GM12878 (cell line): ENCODE measurements at regions not wholly inside any gene's neighbourhood (a gene's known extent, or its start where the extent isn't known, plus 50 kb on each side); places are given as distances from the start of the nearest gene placed in this dataset.

Experiments
- ATAC-seq: fragments of 200-7000 bp; cut with Tn5 transposase; 3 replicates; pipeline ENCODE4 v1.9.1; 2020; ENCODE audit warnings: mild to moderate bottlenecking, moderate library complexity
- BruUV-seq: library from RNA; stranded (reverse); fragments of 400-500 nt; replicated peaks from 2 replicates; lab custom pipeline; 2021; lab: Mats Ljungman, UMichigan
- CTCF ChIA-PET: fragments of 300-600 bp; sonication (Branson Sonifier 250); formaldehyde crosslinking; extraction: SDS; loops from one replicate; lab custom pipeline; 2021; ENCODE audit warnings: inconsistent platforms; lab: Yijun Ruan, JAX
- POLR2A ChIA-PET: fragments of 350-600 bp; formaldehyde crosslinking; extraction: SDS; loops from one replicate; lab custom pipeline; 2021; ENCODE audit warnings: inconsistent platforms; lab: Charles Lee
- RAD21 ChIA-PET: fragments of 300-600 bp; sonication (Branson Sonifier 250); formaldehyde crosslinking; loops from one replicate; lab custom pipeline; 2023; ENCODE audit warnings: antibody characterized with exemption; ENCODE audit not compliant: unreplicated experiment; lab: Charles Lee
- SMC1A ChIA-PET: fragments of 300-600 bp; sonication (Branson Sonifier 250); formaldehyde crosslinking; loops from one replicate; lab custom pipeline; 2023; ENCODE audit not compliant: unreplicated experiment, uncharacterized antibody; lab: Charles Lee
- DNase-seq: peaks from one replicate; pipeline ENCODE4 v3.0.0-alpha.2; 2011; ENCODE audit warnings: low read depth, low spot score
- FAIRE-seq: peaks from 3 replicates; lab custom pipeline; 2011; peaks lifted over from hg19 to GRCh38; lab: Jason Lieb, UNC
- H2AFZ ChIP-seq: 2 replicates; pipeline ENCODE4 v1.6.0; 2011; ENCODE audit warnings: low read depth, low read length, control low read depth; ENCODE audit not compliant: control insufficient read depth
- H3K27ac ChIP-seq: 2 replicates; pipeline ENCODE4 v1.5.1; 2011; ENCODE audit warnings: control low read depth; ENCODE audit not compliant: control insufficient read depth, insufficient read depth
- H3K27me3 ChIP-seq, 2 experiments: replicated peaks in 1 of 2; 2 replicates each; pipeline versions ENCODE4 v1.6.0 to v1.6.1; 2011; ENCODE audit warnings: low read length in 1 of 2; ENCODE audit not compliant: control insufficient read depth in 2 of 2, insufficient read depth in 2 of 2
- H3K36me3 ChIP-seq, 2 experiments: 2 replicates each; pipeline ENCODE4 v1.5.1; 2011; ENCODE audit warnings: low read length in 1 of 2; ENCODE audit not compliant: control insufficient read depth in 2 of 2, insufficient read depth in 2 of 2
- H3K4me1 ChIP-seq: 2 replicates; pipeline ENCODE4 v1.6.1; 2011; ENCODE audit warnings: mild to moderate bottlenecking, low read length, moderate library complexity, mixed read lengths; ENCODE audit not compliant: control insufficient read depth, insufficient read depth
- H3K4me2 ChIP-seq: 2 replicates; pipeline ENCODE4 v1.6.0; 2011; ENCODE audit warnings: control low read depth; ENCODE audit not compliant: control insufficient read depth, insufficient read depth
- H3K4me3 ChIP-seq: fragments of 200-600 bp; sonication (generic); 2 replicates; pipeline ENCODE4 v1.5.1; 2016
- H3K79me2 ChIP-seq: 2 replicates; pipeline ENCODE4 v1.6.0; 2011; ENCODE audit warnings: low read length; ENCODE audit not compliant: control insufficient read depth, insufficient read depth
- H3K9ac ChIP-seq: 2 replicates; pipeline ENCODE4 v1.8.0; 2011; ENCODE audit warnings: low read length, control low read depth, mixed read lengths; ENCODE audit not compliant: control insufficient read depth, insufficient read depth
- H3K9me3 ChIP-seq: replicated peaks from 3 replicates; pipeline ENCODE4 v1.5.1; 2011; ENCODE audit warnings: mild to moderate bottlenecking, low read length; ENCODE audit not compliant: control insufficient read depth, insufficient read depth
- H4K20me1 ChIP-seq: 2 replicates; pipeline ENCODE4 v1.6.0; 2011; ENCODE audit not compliant: control insufficient read depth, insufficient read depth
- ATF7 ChIP-seq: fragments of 450-650 bp; IDR thresholded peaks from 2 replicates; pipeline ENCODE4 v1.6.1; 2016; ENCODE audit warnings: low read depth, mild to moderate bottlenecking
- BMI1 ChIP-seq: fragments of 450-650 bp; IDR thresholded peaks from 2 replicates; pipeline ENCODE4 v1.6.1; 2016; ENCODE audit warnings: mild to moderate bottlenecking, moderate library complexity, borderline replicate concordance
- EP300 ChIP-seq, 2 experiments: fragments of 150-350 bp in 1 of 2; IDR thresholded peaks; 2 replicates each; pipeline ENCODE4 v1.6.1; 2011 to 2012; ENCODE audit warnings: low read depth in 2 of 2, low read length in 2 of 2, borderline replicate concordance in 1 of 2, improper control_type of control experiment in 1 of 2, inconsistent platforms in 1 of 2; ENCODE audit not compliant: control insufficient read depth in 1 of 2
- NFIC ChIP-seq: IDR thresholded peaks from 2 replicates; pipeline ENCODE4 v1.6.1; 2012; ENCODE audit warnings: low read depth, mild to moderate bottlenecking, inconsistent platforms, low read length, moderate library complexity
- ZZZ3 ChIP-seq: IDR thresholded peaks from 2 replicates; pipeline ENCODE4 v1.6.1; 2011; ENCODE audit warnings: low read depth; ENCODE audit not compliant: control insufficient read depth, insufficient read length
- WGBS: methylation state at CpG from one replicate; pipeline ENCODE4 v1.1.6; 2016; ENCODE audit warnings: low lambda C conversion rate; ENCODE audit not compliant: insufficient replicate concordance, insufficient coverage; ENCODE audit errors: missing lambda C conversion rate; 5-methylcytosine and 5-hydroxymethylcytosine counted together
- in situ Hi-C: fragments of 300-500 bp; cut with MboI; formaldehyde crosslinking; loops from 9 replicates; pipeline ENCODE4 v1.14.3; 2018; ENCODE audit warnings: mixed read lengths
- intact Hi-C: fragments of 100-400 bp; cut with micrococcal nuclease; formaldehyde crosslinking; loops from one replicate; pipeline ENCODE4 v1.14.2; 2022; ENCODE audit not compliant: unreplicated experiment
- TF ChIP-seq, protein P1 (sequence below): fragments of 450-650 bp; formaldehyde crosslinking; IDR thresholded peaks from 2 replicates; pipeline ENCODE4 v1.4.0; 2022; ENCODE audit warnings: mild to moderate bottlenecking, moderate library complexity
- TF ChIP-seq, protein P2 (sequence below): fragments of 450-650 bp; IDR thresholded peaks from 2 replicates; pipeline ENCODE4 v1.6.1; 2017; ENCODE audit warnings: borderline replicate concordance

GRCh38 chr1:232390590-232390989 lies 239.3 kb downstream of the SIPA1L2 start (continued):
- TF ChIP-seq, protein P1, sequence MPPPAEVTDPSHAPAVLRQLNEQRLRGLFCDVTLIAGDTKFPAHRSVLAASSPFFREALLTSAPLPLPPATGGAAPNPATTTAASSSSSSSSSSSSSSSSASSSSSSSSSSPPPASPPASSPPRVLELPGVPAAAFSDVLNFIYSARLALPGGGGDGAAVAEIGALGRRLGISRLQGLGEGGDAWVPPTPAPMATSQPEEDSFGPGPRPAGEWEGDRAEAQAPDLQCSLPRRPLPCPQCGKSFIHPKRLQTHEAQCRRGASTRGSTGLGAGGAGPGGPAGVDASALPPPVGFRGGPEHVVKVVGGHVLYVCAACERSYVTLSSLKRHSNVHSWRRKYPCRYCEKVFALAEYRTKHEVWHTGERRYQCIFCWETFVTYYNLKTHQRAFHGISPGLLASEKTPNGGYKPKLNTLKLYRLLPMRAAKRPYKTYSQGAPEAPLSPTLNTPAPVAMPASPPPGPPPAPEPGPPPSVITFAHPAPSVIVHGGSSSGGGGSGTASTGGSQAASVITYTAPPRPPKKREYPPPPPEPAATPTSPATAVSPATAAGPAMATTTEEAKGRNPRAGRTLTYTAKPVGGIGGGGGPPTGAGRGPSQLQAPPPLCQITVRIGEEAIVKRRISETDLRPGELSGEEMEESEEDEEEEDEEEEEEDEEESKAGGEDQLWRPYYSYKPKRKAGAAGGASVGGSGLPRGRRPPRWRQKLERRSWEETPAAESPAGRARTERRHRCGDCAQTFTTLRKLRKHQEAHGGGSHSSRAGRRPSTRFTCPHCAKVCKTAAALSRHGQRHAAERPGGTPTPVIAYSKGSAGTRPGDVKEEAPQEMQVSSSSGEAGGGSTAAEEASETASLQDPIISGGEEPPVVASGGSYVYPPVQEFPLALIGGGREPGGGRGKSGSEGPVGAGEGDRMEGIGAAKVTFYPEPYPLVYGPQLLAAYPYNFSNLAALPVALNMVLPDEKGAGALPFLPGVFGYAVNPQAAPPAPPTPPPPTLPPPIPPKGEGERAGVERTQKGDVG (CRISPR knock-in tag), result no peak
- TF ChIP-seq BMI1 (no peak), ATF7 (no peak)
- TF ChIP-seq, protein P2, sequence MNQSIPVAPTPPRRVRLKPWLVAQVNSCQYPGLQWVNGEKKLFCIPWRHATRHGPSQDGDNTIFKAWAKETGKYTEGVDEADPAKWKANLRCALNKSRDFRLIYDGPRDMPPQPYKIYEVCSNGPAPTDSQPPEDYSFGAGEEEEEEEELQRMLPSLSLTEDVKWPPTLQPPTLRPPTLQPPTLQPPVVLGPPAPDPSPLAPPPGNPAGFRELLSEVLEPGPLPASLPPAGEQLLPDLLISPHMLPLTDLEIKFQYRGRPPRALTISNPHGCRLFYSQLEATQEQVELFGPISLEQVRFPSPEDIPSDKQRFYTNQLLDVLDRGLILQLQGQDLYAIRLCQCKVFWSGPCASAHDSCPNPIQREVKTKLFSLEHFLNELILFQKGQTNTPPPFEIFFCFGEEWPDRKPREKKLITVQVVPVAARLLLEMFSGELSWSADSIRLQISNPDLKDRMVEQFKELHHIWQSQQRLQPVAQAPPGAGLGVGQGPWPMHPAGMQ, result no peak

DNA sequence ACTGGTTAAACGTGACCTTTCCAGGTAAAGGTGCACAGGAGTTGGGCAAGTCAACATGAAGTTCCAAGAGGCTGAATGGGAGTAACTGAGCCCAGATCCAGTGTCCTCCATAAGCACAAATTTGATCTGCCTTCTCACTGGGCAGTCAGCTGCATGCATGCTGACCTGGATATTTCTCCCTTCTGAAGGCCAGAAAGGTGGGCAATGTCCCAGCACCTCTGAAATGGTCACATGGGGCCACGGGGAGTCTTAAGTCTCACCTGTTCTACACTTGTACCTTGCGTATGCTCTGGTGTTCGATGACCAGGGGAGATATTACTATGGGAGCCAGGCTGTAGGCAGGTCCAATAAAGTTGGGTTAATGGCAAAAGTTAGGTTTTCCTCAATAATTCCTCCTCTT lies 240.2 kb downstream of the SIPA1L2 start:
- Histone ChIP-seq H3K4me2 (no peak overlapping the region), H3K79me2 (no peaks in the 10 kb centered on the region), H4K20me1 (no peaks in the 10 kb centered on the region), H3K4me1 (no peaks in the 10 kb centered on the region)
- CTCF ChIA-PET, result no interaction called here
- TF ChIP-seq ZZZ3 (no peak), EP300 (IDR thresholded peaks at IDR 0.05; ENCODE audit: borderline replicate concordance in 1 of 2, control insufficient read depth in 1 of 2, low read depth in 2 of 2, low read length in 2 of 2) (no peak), NFIC (no peak)
- TF ChIP-seq, all 136 proteins: peak for 0
- Histone ChIP-seq H3K27ac (no peak overlapping the region), H3K9ac (no peak overlapping the region), H3K27me3 (no peaks in the 10 kb centered on the region), H3K9me3 (no peaks in the 10 kb centered on the region), H2AFZ (no peak overlapping the region), H3K36me3 (no peaks in the 10 kb centered on the region), H3K4me3 (no peak overlapping the region)
- POLR2A ChIA-PET, result no interaction called here
- in situ Hi-C loops (no loop called here), intact Hi-C loops (no loop called here)
- 20% methylated on average over 4 of the region's 4 CpGs for WGBS
- ATAC-seq, result no peak
- RAD21 ChIA-PET, result no interaction called here
- BruUV-seq, result no TSS peak
- no peak for DNase-seq
- SMC1A ChIA-PET, result no interaction called here
- no peak for FAIRE-seq
